ENCODE measurements at regions not wholly inside any gene's neighbourhood (a gene's known extent, or its start where the extent isn't known, plus 50 kb on each side); places are given as distances from the start of the nearest gene placed in this dataset.

GRCh38 chr13:86974251-86974994, 696.7 kb upstream of the SLITRK5 start:
- Histone ChIP-seq H3K27ac (no peak overlapping the region), H3K36me3 (ENCODE audit: insufficient read depth, low read length) (no peaks in the 10 kb centered on the region), H3K9ac (ENCODE audit: insufficient read length) (no peak overlapping the region), H3K9me3 (ENCODE audit: low read depth, low read length) (no peaks in the 10 kb centered on the region), H3K4me3 (no peak overlapping the region)
- no peak for DNase-seq (ENCODE audit: low read depth, low spot score)
- no peak for TF ChIP-seq EZH2 (IDR thresholded peaks at IDR 0.05)
- TF ChIP-seq POLR2AphosphoS5 (IDR thresholded peaks at IDR 0.05; ENCODE audit: borderline replicate concordance, low read depth, low read length): no peak
- TF ChIP-seq FOXP2 (optimal IDR thresholded peaks at IDR 0.05; ENCODE audit: control extremely low read depth, extremely low read length, insufficient read depth): no peak

GRCh38 chr13:86974995-86975328, 696.2 kb upstream of the SLITRK5 start:
- no peaks in the 10 kb centered on the region for H3K36me3 ChIP-seq (ENCODE audit: insufficient read depth, low read length)
- no peak for DNase-seq (ENCODE audit: low read depth, low spot score)
- no peak for TF ChIP-seq POLR2AphosphoS5 (IDR thresholded peaks at IDR 0.05; ENCODE audit: borderline replicate concordance, low read depth, low read length)
- no peak for TF ChIP-seq EZH2 (IDR thresholded peaks at IDR 0.05)
- TF ChIP-seq FOXP2 (optimal IDR thresholded peaks at IDR 0.05; ENCODE audit: control extremely low read depth, extremely low read length, insufficient read depth): no peak

GRCh38 chr13:86976521-86977324, 694.4 kb upstream of the SLITRK5 start:
- TF ChIP-seq FOXP2 (optimal IDR thresholded peaks at IDR 0.05; ENCODE audit: control extremely low read depth, extremely low read length, insufficient read depth): no peak
- no peak for TF ChIP-seq POLR2AphosphoS5 (IDR thresholded peaks at IDR 0.05; ENCODE audit: borderline replicate concordance, low read depth, low read length)
- TF ChIP-seq EZH2 (IDR thresholded peaks at IDR 0.05): no peak
- Histone ChIP-seq H3K4me3 (no peak overlapping the region), H3K9me3 (ENCODE audit: low read depth, low read length) (no peaks in the 10 kb centered on the region), H3K36me3 (ENCODE audit: insufficient read depth, low read length) (no peaks in the 10 kb centered on the region), H3K27ac (no peak overlapping the region), H3K9ac (ENCODE audit: insufficient read length) (no peak overlapping the region)
- no peak for DNase-seq (ENCODE audit: low read depth, low spot score)

More at GRCh38 chr13:86974995-86975328, 696.2 kb upstream of the SLITRK5 start:
- Histone ChIP-seq H3K9me3 (ENCODE audit: low read depth, low read length) (no peaks in the 10 kb centered on the region), H3K4me3 (no peak overlapping the region), H3K9ac (ENCODE audit: insufficient read length) (no peak overlapping the region), H3K27ac (no peak overlapping the region)

GRCh38 chr13:86986448-86986847, 684.7 kb upstream of the SLITRK5 start:
- TF ChIP-seq EZH2 (IDR thresholded peaks at IDR 0.05): no peak
- TF ChIP-seq FOXP2 (optimal IDR thresholded peaks at IDR 0.05; ENCODE audit: control extremely low read depth, extremely low read length, insufficient read depth): no peak
- TF ChIP-seq POLR2AphosphoS5 (IDR thresholded peaks at IDR 0.05; ENCODE audit: borderline replicate concordance, low read depth, low read length): no peak
- H3K9me3 ChIP-seq (ENCODE audit: low read depth, low read length): no peaks in the 10 kb centered on the region
- H3K4me3 ChIP-seq: no peak overlapping the region
- H3K27ac ChIP-seq: no peak overlapping the region
- DNase-seq (ENCODE audit: low read depth, low spot score): no peak
- no peak overlapping the region for H3K9ac ChIP-seq (ENCODE audit: insufficient read length)
- no peaks in the 10 kb centered on the region for H3K36me3 ChIP-seq (ENCODE audit: insufficient read depth, low read length)

- TF ChIP-seq EZH2 (IDR thresholded peaks at IDR 0.05) (no peak), POLR2AphosphoS5 (IDR thresholded peaks at IDR 0.05; ENCODE audit: borderline replicate concordance, low read depth, low read length) (no peak), FOXP2 (optimal IDR thresholded peaks at IDR 0.05; ENCODE audit: control extremely low read depth, extremely low read length, insufficient read depth) (no peak)
- Histone ChIP-seq H3K36me3 (ENCODE audit: insufficient read depth, low read length) (no peaks in the 10 kb centered on the region), H3K9me3 (ENCODE audit: low read depth, low read length) (no peaks in the 10 kb centered on the region), H3K9ac (ENCODE audit: insufficient read length) (no peak overlapping the region), H3K27ac (no peak overlapping the region), H3K4me3 (no peak overlapping the region)
- no peak for DNase-seq (ENCODE audit: low read depth, low spot score)
These were observed 678.9 kb upstream of the SLITRK5 start for GRCh38 chr13:86992251-86992650.

- H3K27ac ChIP-seq: no peak overlapping the region
- DNase-seq (ENCODE audit: low read depth, low spot score): no peak
- no peaks in the 10 kb centered on the region for H3K9me3 ChIP-seq (ENCODE audit: low read depth, low read length)
- no peaks in the 10 kb centered on the region for H3K36me3 ChIP-seq (ENCODE audit: insufficient read depth, low read length)
- TF ChIP-seq EZH2 (IDR thresholded peaks at IDR 0.05) (no peak), FOXP2 (optimal IDR thresholded peaks at IDR 0.05; ENCODE audit: control extremely low read depth, extremely low read length, insufficient read depth) (no peak), POLR2AphosphoS5 (IDR thresholded peaks at IDR 0.05; ENCODE audit: borderline replicate concordance, low read depth, low read length) (no peak)
- H3K9ac ChIP-seq (ENCODE audit: insufficient read length): no peak overlapping the region
- no peak overlapping the region for H3K4me3 ChIP-seq
These were observed 667.9 kb upstream of the SLITRK5 start for GRCh38 chr13:87003265-87003664.

- no peak for DNase-seq (ENCODE audit: low read depth, low spot score)
- TF ChIP-seq FOXP2 (optimal IDR thresholded peaks at IDR 0.05; ENCODE audit: control extremely low read depth, extremely low read length, insufficient read depth) (no peak), POLR2AphosphoS5 (IDR thresholded peaks at IDR 0.05; ENCODE audit: borderline replicate concordance, low read depth, low read length) (no peak), EZH2 (IDR thresholded peaks at IDR 0.05) (no peak)
- H3K27ac ChIP-seq: no peak overlapping the region
- no peaks in the 10 kb centered on the region for H3K36me3 ChIP-seq (ENCODE audit: insufficient read depth, low read length)
- H3K9me3 ChIP-seq (ENCODE audit: low read depth, low read length): no peaks in the 10 kb centered on the region
- no peak overlapping the region for H3K4me3 ChIP-seq
- no peak overlapping the region for H3K9ac ChIP-seq (ENCODE audit: insufficient read length)
These were observed 665.7 kb upstream of the SLITRK5 start for GRCh38 chr13:87005511-87005910.

- no peak for TF ChIP-seq POLR2AphosphoS5 (IDR thresholded peaks at IDR 0.05; ENCODE audit: borderline replicate concordance, low read depth, low read length)
- no peak for DNase-seq (ENCODE audit: low read depth, low spot score)
- no peak overlapping the region for H3K27ac ChIP-seq
- no peaks in the 10 kb centered on the region for H3K9me3 ChIP-seq (ENCODE audit: low read depth, low read length)
- H3K36me3 ChIP-seq (ENCODE audit: insufficient read depth, low read length): no peaks in the 10 kb centered on the region
- H3K9ac ChIP-seq (ENCODE audit: insufficient read length): no peak overlapping the region
- no peak overlapping the region for H3K4me3 ChIP-seq
These were observed 635.6 kb upstream of the SLITRK5 start for GRCh38 chr13:87035526-87035925.

Data from SK-N-MC (cell line).